OCI-LY1 (cell line): ENCODE measurements at regions not wholly inside any gene's neighbourhood (a gene's known extent, or its start where the extent isn't known, plus 50 kb on each side); places are given as distances from the start of the nearest gene placed in this dataset.
"Not testable (repeated sequence)": the region's sequence is repeated elsewhere in the genome, so short reads cannot be mapped to it uniquely, and the experiment has no call there.

Experiments used
- H2AFZ ChIP-seq: fragments of 200-600 bp; sonication (generic), shearing (Covaris generic); 2 replicates; pipeline ENCODE4 v1.6.0; 2014; ENCODE audit warnings: antibody characterized with exemption, mild to moderate bottlenecking, low read length
- H3F3A ChIP-seq: fragments of 200-600 bp; sonication (generic), shearing (Covaris generic); 2 replicates; pipeline ENCODE4 v1.6.0; 2014; ENCODE audit warnings: mild to moderate bottlenecking, antibody characterized with exemption, low read length, moderate library complexity; ENCODE audit not compliant: insufficient read depth
- H3K27ac ChIP-seq: fragments of 200-600 bp; sonication (generic); 2 replicates; pipeline ENCODE4 v1.5.1; 2014; ENCODE audit warnings: low read length, mixed run types, mild to moderate bottlenecking, low read depth; ENCODE audit not compliant: poor library complexity, severe bottlenecking
- H3K27me3 ChIP-seq: fragments of 200-600 bp; sonication (generic); 2 replicates; pipeline ENCODE4 v1.6.0; 2014; ENCODE audit warnings: antibody characterized with exemption, mild to moderate bottlenecking, low read length, moderate library complexity; ENCODE audit not compliant: insufficient read depth
- H3K36me3 ChIP-seq: fragments of 200-600 bp; sonication (generic); 2 replicates; pipeline ENCODE4 v1.6.1; 2014; ENCODE audit warnings: mild to moderate bottlenecking, antibody characterized with exemption, low read length, moderate library complexity, mixed read lengths; ENCODE audit not compliant: insufficient read depth
- H3K4me1 ChIP-seq: fragments of 200-600 bp; sonication (generic); 2 replicates; pipeline ENCODE4 v1.5.1; 2014; ENCODE audit warnings: mild to moderate bottlenecking, low read length, moderate library complexity; ENCODE audit not compliant: insufficient read depth, severe bottlenecking
- H3K4me2 ChIP-seq: fragments of 200-600 bp; sonication (generic), shearing (Covaris generic); 2 replicates; pipeline ENCODE4 v1.6.1; 2014; ENCODE audit warnings: low read length
- H3K4me3 ChIP-seq: fragments of 200-600 bp; sonication (generic); 2 replicates; pipeline ENCODE4 v1.5.1; 2014; ENCODE audit warnings: low read length, low read depth, mild to moderate bottlenecking, mixed read lengths; ENCODE audit not compliant: poor library complexity, severe bottlenecking
- H3K79me2 ChIP-seq: fragments of 200-600 bp; shearing (Covaris generic); 2 replicates; pipeline ENCODE4 v1.6.1; 2016; ENCODE audit warnings: mixed run types, low read length, mixed read lengths; ENCODE audit not compliant: insufficient read depth
- H3K9ac ChIP-seq: fragments of 200-600 bp; sonication (generic), shearing (Covaris generic); 2 replicates; pipeline ENCODE4 v1.6.1; 2014; ENCODE audit warnings: mild to moderate bottlenecking, low read length, mixed read lengths
- H3K9me2 ChIP-seq: fragments of 200-600 bp; sonication (generic), shearing (Covaris generic); 2 replicates; pipeline ENCODE4 v1.6.1; 2014; ENCODE audit warnings: low read depth, mild to moderate bottlenecking, low read length, mixed read lengths
- H3K9me3 ChIP-seq: fragments of 200-600 bp; shearing (Covaris generic); 2 replicates; pipeline ENCODE4 v1.6.1; 2014; ENCODE audit warnings: low read length, mixed read lengths
- H4K20me1 ChIP-seq: fragments of 200-600 bp; sonication (generic), shearing (Covaris generic); 2 replicates; pipeline ENCODE4 v1.6.0; 2016; ENCODE audit warnings: mild to moderate bottlenecking, low read length; ENCODE audit not compliant: insufficient read depth
- EZH2 ChIP-seq: fragments of 200-600 bp; sonication (generic), shearing (Covaris generic); IDR thresholded peaks from 2 replicates; pipeline ENCODE4 v1.8.0; 2017; ENCODE audit warnings: borderline replicate concordance, mixed run types, mild to moderate bottlenecking, antibody characterized with exemption, low read length, moderate library complexity, mixed read lengths
- TF ChIP-seq, protein P1 (sequence below): fragments of 200-600 bp; sonication (generic), shearing (Covaris generic); IDR thresholded peaks from 2 replicates; pipeline ENCODE4 v1.5.1; 2017; ENCODE audit warnings: mild to moderate bottlenecking, antibody characterized with exemption, low read length, moderate library complexity, mixed read lengths

DNA sequence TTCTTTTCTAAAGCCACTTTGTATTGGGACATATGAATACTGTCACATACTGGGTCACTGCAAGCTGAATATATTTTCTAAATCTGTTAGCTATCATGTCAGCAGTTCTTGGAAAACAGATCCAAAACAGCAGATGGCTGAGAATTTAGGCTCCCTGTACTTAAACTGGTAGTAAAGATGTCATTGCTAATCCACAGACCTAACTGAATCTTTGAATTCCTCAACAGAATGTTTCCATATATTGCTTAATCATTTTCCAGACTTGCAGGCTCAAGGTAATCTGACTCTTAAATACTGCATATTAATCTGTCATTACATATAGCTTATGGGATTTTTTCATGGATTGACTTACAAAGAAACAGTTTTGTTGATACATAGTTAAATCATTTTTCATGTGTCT is 639.0 kb upstream of the KLHL1 start:
- Histone ChIP-seq H3K4me2 (no peak overlapping the region), H3K27me3 (no peaks in the 10 kb centered on the region), H3K9me3 (no peaks in the 10 kb centered on the region), H3F3A (no peaks in the 10 kb centered on the region), H2AFZ (no peak overlapping the region), H3K27ac (no peak overlapping the region), H3K79me2 (no peaks in the 10 kb centered on the region), H3K9ac (no peak overlapping the region), H3K36me3 (no peaks in the 10 kb centered on the region), H4K20me1 (no peaks in the 10 kb centered on the region), H3K9me2 (no peaks in the 10 kb centered on the region), H3K4me1 (no peaks in the 10 kb centered on the region), H3K4me3 (no peak overlapping the region)
- TF ChIP-seq, protein P1, sequence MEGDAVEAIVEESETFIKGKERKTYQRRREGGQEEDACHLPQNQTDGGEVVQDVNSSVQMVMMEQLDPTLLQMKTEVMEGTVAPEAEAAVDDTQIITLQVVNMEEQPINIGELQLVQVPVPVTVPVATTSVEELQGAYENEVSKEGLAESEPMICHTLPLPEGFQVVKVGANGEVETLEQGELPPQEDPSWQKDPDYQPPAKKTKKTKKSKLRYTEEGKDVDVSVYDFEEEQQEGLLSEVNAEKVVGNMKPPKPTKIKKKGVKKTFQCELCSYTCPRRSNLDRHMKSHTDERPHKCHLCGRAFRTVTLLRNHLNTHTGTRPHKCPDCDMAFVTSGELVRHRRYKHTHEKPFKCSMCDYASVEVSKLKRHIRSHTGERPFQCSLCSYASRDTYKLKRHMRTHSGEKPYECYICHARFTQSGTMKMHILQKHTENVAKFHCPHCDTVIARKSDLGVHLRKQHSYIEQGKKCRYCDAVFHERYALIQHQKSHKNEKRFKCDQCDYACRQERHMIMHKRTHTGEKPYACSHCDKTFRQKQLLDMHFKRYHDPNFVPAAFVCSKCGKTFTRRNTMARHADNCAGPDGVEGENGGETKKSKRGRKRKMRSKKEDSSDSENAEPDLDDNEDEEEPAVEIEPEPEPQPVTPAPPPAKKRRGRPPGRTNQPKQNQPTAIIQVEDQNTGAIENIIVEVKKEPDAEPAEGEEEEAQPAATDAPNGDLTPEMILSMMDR: no peak
- TF ChIP-seq EZH2: no peak

DNA sequence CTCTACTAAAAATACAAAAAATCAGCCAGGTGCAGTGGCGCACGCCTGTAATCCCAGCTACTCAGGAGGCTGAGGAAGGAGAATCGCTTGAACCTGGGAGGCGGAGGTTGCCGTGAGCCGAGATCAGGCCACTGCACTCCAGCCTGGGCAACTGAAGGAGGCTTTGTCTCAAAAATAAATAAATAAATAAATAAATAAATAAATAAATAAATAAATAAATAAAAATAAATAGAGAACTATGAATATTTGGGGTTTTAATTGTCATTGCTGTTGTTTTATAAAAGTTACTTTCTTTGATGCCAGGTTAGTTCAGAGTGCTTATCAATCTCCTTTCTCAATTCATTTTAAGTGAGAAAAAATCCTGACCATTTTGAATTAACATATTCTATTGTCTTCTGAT is 638.2 kb upstream of the KLHL1 start:
- not testable (repeated sequence) for H3K36me3 ChIP-seq, H3F3A ChIP-seq, H3K27ac ChIP-seq, H3K4me2 ChIP-seq, H3K27me3 ChIP-seq, H2AFZ ChIP-seq, H3K79me2 ChIP-seq, H3K9me2 ChIP-seq, H3K4me3 ChIP-seq, H4K20me1 ChIP-seq, H3K9ac ChIP-seq, H3K9me3 ChIP-seq, H3K4me1 ChIP-seq

DNA sequence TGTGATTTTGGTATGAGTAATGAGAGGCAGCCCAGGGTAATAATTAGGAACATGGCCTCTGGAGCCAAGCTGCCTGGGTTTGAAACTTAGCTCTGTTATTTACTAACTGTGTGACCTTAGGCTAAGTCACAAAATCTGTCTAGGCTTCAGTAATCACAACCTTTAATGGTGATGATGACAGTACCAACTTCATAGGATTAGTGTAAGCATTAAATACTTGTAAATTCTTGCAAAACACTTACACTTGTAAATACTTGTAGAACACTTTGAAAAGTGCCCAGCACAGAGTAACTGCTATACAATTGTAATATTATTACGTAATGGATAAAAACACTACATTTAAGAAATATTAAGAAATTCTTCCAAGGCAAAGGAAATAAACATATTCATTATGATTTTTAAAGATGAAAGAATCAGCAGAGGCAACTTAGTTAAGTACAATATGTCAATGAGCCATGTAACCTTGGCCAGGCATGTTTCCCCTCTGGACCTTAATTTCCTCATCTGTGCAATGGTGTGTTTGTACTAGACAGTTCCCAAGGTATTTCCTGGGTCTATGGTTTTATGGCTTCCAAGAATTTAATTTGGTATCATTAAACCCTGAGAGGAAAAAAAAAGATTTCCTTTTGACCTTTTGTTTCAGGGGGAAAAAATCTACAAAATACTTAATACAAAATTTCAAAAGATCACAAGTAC is 628.5 kb upstream of the KLHL1 start:
- H3K4me2 ChIP-seq: no peak overlapping the region

More for the DNA sequence above, 628.5 kb upstream of the KLHL1 start:
- Histone ChIP-seq H3K36me3 (no peaks in the 10 kb centered on the region), H3K9me3 (no peaks in the 10 kb centered on the region), H4K20me1 (no peaks in the 10 kb centered on the region), H3K27ac (no peak overlapping the region), H3K9ac (no peak overlapping the region), H3K27me3 (no peaks in the 10 kb centered on the region), H3F3A (no peaks in the 10 kb centered on the region), H3K79me2 (no peaks in the 10 kb centered on the region), H2AFZ (no peak overlapping the region), H3K9me2 (no peaks in the 10 kb centered on the region), H3K4me3 (no peak overlapping the region), H3K4me1 (no peaks in the 10 kb centered on the region)
- no peak for TF ChIP-seq EZH2
- TF ChIP-seq, protein P1: no peak
